Gastrocnemius medialis (tissue), 4 donors: ENCODE measurements at regions not wholly inside any gene's neighbourhood (a gene's known extent, or its start where the extent isn't known, plus 50 kb on each side); places are given as distances from the start of the nearest gene placed in this dataset.

Experiments
- POLR2A ChIP-seq, 2 donors: fragments of 450-650 bp; IDR thresholded peaks; one replicate each; pipeline ENCODE4 v1.6.1; 2017; ENCODE audit warnings: antibody characterized with exemption in 2 of 2, mild to moderate bottlenecking in 2 of 2, moderate library complexity in 2 of 2
- TF ChIP-seq, protein P1 (sequence below), 5 experiments: fragments of 450-650 bp in 3 of 5; fragments of 200-600 bp in 2 of 5; sonication (generic) in 2 of 5; IDR thresholded peaks in 4 of 5; conservative IDR thresholded peaks in 1 of 5; 1 replicate in 4 of 5; 2 replicates in 1 of 5; pipeline ENCODE4 v1.5.1; 2016 to 2019; ENCODE audit warnings: antibody characterized with exemption in 5 of 5, mild to moderate bottlenecking in 3 of 5, moderate library complexity in 3 of 5

DNA sequence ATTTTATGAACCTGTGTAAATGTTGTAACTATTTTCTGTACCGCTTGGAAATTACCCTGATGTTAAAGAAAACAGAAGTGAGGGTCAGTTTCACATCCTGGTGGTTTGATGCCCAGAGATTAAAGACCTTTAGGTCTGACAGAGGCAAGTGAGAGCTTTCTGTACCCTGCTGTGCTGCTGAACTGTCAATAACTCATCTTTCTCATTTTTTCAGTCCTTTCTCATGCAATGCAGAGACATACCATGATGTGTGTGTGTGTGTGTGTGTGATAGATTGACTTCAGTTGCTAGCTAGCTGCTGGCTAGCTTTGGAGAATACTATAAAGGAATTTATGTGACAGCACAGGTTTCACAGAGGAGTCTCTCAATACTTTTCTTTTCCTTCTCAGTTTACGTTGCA, 2025.6 kb upstream of the LRRTM1 start:
- TF ChIP-seq, protein P1, sequence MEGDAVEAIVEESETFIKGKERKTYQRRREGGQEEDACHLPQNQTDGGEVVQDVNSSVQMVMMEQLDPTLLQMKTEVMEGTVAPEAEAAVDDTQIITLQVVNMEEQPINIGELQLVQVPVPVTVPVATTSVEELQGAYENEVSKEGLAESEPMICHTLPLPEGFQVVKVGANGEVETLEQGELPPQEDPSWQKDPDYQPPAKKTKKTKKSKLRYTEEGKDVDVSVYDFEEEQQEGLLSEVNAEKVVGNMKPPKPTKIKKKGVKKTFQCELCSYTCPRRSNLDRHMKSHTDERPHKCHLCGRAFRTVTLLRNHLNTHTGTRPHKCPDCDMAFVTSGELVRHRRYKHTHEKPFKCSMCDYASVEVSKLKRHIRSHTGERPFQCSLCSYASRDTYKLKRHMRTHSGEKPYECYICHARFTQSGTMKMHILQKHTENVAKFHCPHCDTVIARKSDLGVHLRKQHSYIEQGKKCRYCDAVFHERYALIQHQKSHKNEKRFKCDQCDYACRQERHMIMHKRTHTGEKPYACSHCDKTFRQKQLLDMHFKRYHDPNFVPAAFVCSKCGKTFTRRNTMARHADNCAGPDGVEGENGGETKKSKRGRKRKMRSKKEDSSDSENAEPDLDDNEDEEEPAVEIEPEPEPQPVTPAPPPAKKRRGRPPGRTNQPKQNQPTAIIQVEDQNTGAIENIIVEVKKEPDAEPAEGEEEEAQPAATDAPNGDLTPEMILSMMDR (IDR thresholded peaks at IDR 0.05 in 4 of 5, conservative IDR thresholded peaks at IDR 0.05 in 1 of 5): no peak
- TF ChIP-seq POLR2A (IDR thresholded peaks at IDR 0.05): no peak
